Aorta (tissue), 5 donors: ENCODE measurements at regions not wholly inside any gene's neighbourhood (a gene's known extent, or its start where the extent isn't known, plus 50 kb on each side); places are given as distances from the start of the nearest gene placed in this dataset.

ENCODE experiments used
- ATAC-seq: fragments of 200-7000 bp; cut with Tn5 transposase; one replicate; pipeline ENCODE4 v1.9.1; 2022; ENCODE audit warnings: moderate library complexity; ENCODE audit not compliant: low FRiP score
- DNase-seq, 2 donors: peaks; one replicate each; pipeline ENCODE4 v3.0.0-alpha.2; 2020
- H3K27ac ChIP-seq, 2 donors: one replicate each; pipeline ENCODE4 v1.5.1; 2013; ENCODE audit warnings: low read length in 2 of 2, mild to moderate bottlenecking in 2 of 2, moderate library complexity in 2 of 2, control low read depth in 1 of 2, inconsistent platforms in 1 of 2, low read depth in 1 of 2
- H3K27me3 ChIP-seq, 2 donors: one replicate each; pipeline ENCODE4 v1.6.1; 2013; ENCODE audit warnings: control low read depth in 1 of 2, low read length in 1 of 2, mild to moderate bottlenecking in 1 of 2, moderate library complexity in 1 of 2; ENCODE audit not compliant: insufficient read depth in 2 of 2, control insufficient read depth in 1 of 2
- H3K36me3 ChIP-seq, 2 donors: one replicate each; pipeline ENCODE4 v1.6.1; 2013; ENCODE audit warnings: control low read depth in 1 of 2, low read length in 1 of 2, mild to moderate bottlenecking in 1 of 2; ENCODE audit not compliant: insufficient read depth in 2 of 2, control insufficient read depth in 1 of 2
- H3K4me1 ChIP-seq, 2 donors: one replicate each; pipeline ENCODE4 v1.6.1; 2013; ENCODE audit warnings: low read length in 2 of 2, control low read depth in 1 of 2, mild to moderate bottlenecking in 1 of 2, moderate library complexity in 1 of 2; ENCODE audit not compliant: insufficient read depth in 2 of 2, control insufficient read depth in 1 of 2
- H3K4me3 ChIP-seq, 2 donors: one replicate each; pipeline ENCODE4 v1.5.1; 2013; ENCODE audit warnings: low read length in 2 of 2, control low read depth in 1 of 2, mild to moderate bottlenecking in 1 of 2
- H3K9me3 ChIP-seq: one replicate; pipeline ENCODE4 v1.6.1; 2013; ENCODE audit warnings: mild to moderate bottlenecking, low read length; ENCODE audit not compliant: control insufficient read depth
- WGBS, 2 donors: extraction: QIAGEN DNeasy Blood & Tissue Kit; methylation state at CpG; one replicate each; pipeline ENCODE4 v1.1.7; 2013; 5-methylcytosine and 5-hydroxymethylcytosine counted together
- intact Hi-C, 2 donors: fragments of 100-400 bp; cut with DNase I; formaldehyde crosslinking; loops; one replicate each; pipeline versions ENCODE4 v1.14.2 to v1.15.0; 2022
- donor health status: healthy with polysubstance abuse.
- donor health status: Bipolar disorder and iron deficiency.
- donor health status: DM: no; HTN: no; CAD: no.
- donor health status: DM: no; HTN: no; CAD: no.
- donor health status: DM: yes; HTN: yes; CAD: no.

- Histone ChIP-seq H3K9me3 (no peaks in the 10 kb centered on the region), H3K4me1 (peaks cover 0 to 5% of the 10 kb centered on the region in 2 donors), H3K27ac (no peak overlapping the region), H3K36me3 (no peaks in the 10 kb centered on the region), H3K4me3 (no peak overlapping the region), H3K27me3 (no peaks in the 10 kb centered on the region)
- WGBS, 2 donors: 83 to 85% methylated on average over 5 of the region's 5 CpGs
- intact Hi-C loops: no loop called here
- no peak for ATAC-seq
- DNase-seq: no peak
Observed at GRCh38 chr2:38181806-38182491, 106.0 kb upstream of the CYP1B1 start.

GRCh38 chr2:38180754-38181153 lies 104.8 kb upstream of the CYP1B1 start:
- no peaks in the 10 kb centered on the region for H3K27me3 ChIP-seq
- no peak overlapping the region for H3K27ac ChIP-seq
- no peak for ATAC-seq
- no peaks in the 10 kb centered on the region for H3K9me3 ChIP-seq
- no peaks in the 10 kb centered on the region for H3K36me3 ChIP-seq
- peaks cover 0 to 5% of the 10 kb centered on the region in 2 donors for H3K4me1 ChIP-seq
- DNase-seq: no peak
- intact Hi-C loops: no loop called here
- WGBS, 2 donors: 73 to 75% methylated on average over 3 of the region's 3 CpGs
- H3K4me3 ChIP-seq: no peak overlapping the region

GRCh38 chr2:38178556-38179419 lies 102.8 kb upstream of the CYP1B1 start:
- no peaks in the 10 kb centered on the region for H3K4me1 ChIP-seq
- no peaks in the 10 kb centered on the region for H3K36me3 ChIP-seq
- no peaks in the 10 kb centered on the region for H3K9me3 ChIP-seq
- intact Hi-C loops: no loop called here
- H3K4me3 ChIP-seq: no peak overlapping the region
- peak; percentile 49 for ATAC-seq
- no peaks in the 10 kb centered on the region for H3K27me3 ChIP-seq
- 58 to 71% methylated on average over 5 of the region's 5 CpGs for WGBS, 2 donors
- DNase-seq: peak in 1 of 2 donors; percentile 57
- H3K27ac ChIP-seq: no peak overlapping the region

- no peak overlapping the region for H3K4me3 ChIP-seq
- no peak overlapping the region for H3K27ac ChIP-seq
- peak in 1 of 2 donors; percentile 65 for DNase-seq
- peak; percentile 84 for ATAC-seq
- H3K36me3 ChIP-seq: no peaks in the 10 kb centered on the region
- WGBS, 2 donors: 87 to 90% methylated on average over 3 of the region's 3 CpGs
- no peaks in the 10 kb centered on the region for H3K9me3 ChIP-seq
- no peaks in the 10 kb centered on the region for H3K27me3 ChIP-seq
- intact Hi-C loops: no loop called here
- no peaks in the 10 kb centered on the region for H3K4me1 ChIP-seq
Observed at GRCh38 chr2:38178119-38178518, 102.2 kb upstream of the CYP1B1 start.

- H3K4me1 ChIP-seq: no peaks in the 10 kb centered on the region
- ATAC-seq: no peak
Observed at GRCh38 chr2:38176619-38177021, 100.7 kb upstream of the CYP1B1 start.

GRCh38 chr2:38174646-38175423 lies 98.9 kb upstream of the CYP1B1 start:
- no peaks in the 10 kb centered on the region for H3K4me1 ChIP-seq
- intact Hi-C loops: no loop called here
- ATAC-seq (peak; percentile 75), DNase-seq (no peak)
- H3K36me3 ChIP-seq: no peaks in the 10 kb centered on the region
- H3K4me3 ChIP-seq: no peak overlapping the region
- no peaks in the 10 kb centered on the region for H3K9me3 ChIP-seq
- H3K27ac ChIP-seq: no peak overlapping the region
- 76 to 83% methylated on average over 7 of the region's 7 CpGs for WGBS, 2 donors
- no peaks in the 10 kb centered on the region for H3K27me3 ChIP-seq

More at GRCh38 chr2:38176619-38177021, 100.7 kb upstream of the CYP1B1 start:
- intact Hi-C loops: no loop called here
- no peak overlapping the region for H3K27ac ChIP-seq
- H3K4me3 ChIP-seq: no peak overlapping the region
- WGBS, 2 donors: 98 to 100% methylated on average over 2 of the region's 2 CpGs
- DNase-seq: no peak
- H3K9me3 ChIP-seq: no peaks in the 10 kb centered on the region
- no peaks in the 10 kb centered on the region for H3K27me3 ChIP-seq
- no peaks in the 10 kb centered on the region for H3K36me3 ChIP-seq

GRCh38 chr2:38174131-38174530 lies 98.2 kb upstream of the CYP1B1 start:
- no peaks in the 10 kb centered on the region for H3K9me3 ChIP-seq
- ATAC-seq (no peak), DNase-seq (no peak)
- H3K4me1 ChIP-seq: no peaks in the 10 kb centered on the region
- no peaks in the 10 kb centered on the region for H3K27me3 ChIP-seq
- H3K36me3 ChIP-seq: no peaks in the 10 kb centered on the region
- intact Hi-C loops: no loop called here
- 98% methylated on average over 2 of the region's 2 CpGs for WGBS, 2 donors
- H3K4me3 ChIP-seq: no peak overlapping the region
- H3K27ac ChIP-seq: no peak overlapping the region

GRCh38 chr2:38173683-38174082 lies 97.7 kb upstream of the CYP1B1 start:
- Histone ChIP-seq H3K4me1 (no peaks in the 10 kb centered on the region), H3K36me3 (no peaks in the 10 kb centered on the region), H3K27me3 (no peaks in the 10 kb centered on the region), H3K4me3 (no peak overlapping the region), H3K9me3 (no peaks in the 10 kb centered on the region), H3K27ac (no peak overlapping the region)
- intact Hi-C loops: no loop called here
- no peak for DNase-seq
- no peak for ATAC-seq
- WGBS, 2 donors: 55 to 64% methylated on average over 4 of the region's 4 CpGs
